Ovary (tissue), 3 donors: ENCODE measurements at regions not wholly inside any gene's neighbourhood (a gene's known extent, or its start where the extent isn't known, plus 50 kb on each side); places are given as distances from the start of the nearest gene placed in this dataset.

Experiments used
- CTCF ChIP-seq, 3 donors: fragments of 450-650 bp in 2 of 3; fragments of 200-600 bp in 1 of 3; IDR thresholded peaks; one replicate each; pipeline versions ENCODE4 v1.5.1 to v1.8.0; 2016 to 2022; ENCODE audit warnings: antibody characterized with exemption in 3 of 3, mild to moderate bottlenecking in 1 of 3
- EP300 ChIP-seq: sonication (generic); formaldehyde crosslinking; IDR thresholded peaks from one replicate; pipeline ENCODE4 v1.6.1; 2017; ENCODE audit warnings: antibody characterized with exemption
- POLR2A ChIP-seq: fragments of 450-650 bp; IDR thresholded peaks from one replicate; pipeline ENCODE4 v1.6.1; 2017; ENCODE audit warnings: antibody characterized with exemption, mild to moderate bottlenecking, moderate library complexity
- donor health status: DM: no; HTN: no; CAD: no.

GRCh38 chr11:19391652-19392051 is 150.9 kb upstream of the E2F8 start:
- TF ChIP-seq POLR2A (no peak), CTCF (IDR thresholded peaks at IDR 0.05) (no peak), EP300 (no peak)
